Keratinocyte (primary cell): ENCODE measurements at regions not wholly inside any gene's neighbourhood (a gene's known extent, or its start where the extent isn't known, plus 50 kb on each side); places are given as distances from the start of the nearest gene placed in this dataset.
"Not testable (repeated sequence)": the region's sequence is repeated elsewhere in the genome, so short reads cannot be mapped to it uniquely, and the experiment has no call there.

ENCODE experiments used
- DNase-seq: peaks from one replicate; pipeline ENCODE4 v3.0.0-alpha.2; 2011; ENCODE audit warnings: low read depth, missing footprints, low spot score
- FAIRE-seq: peaks from 2 replicates; lab custom pipeline; 2011; peaks lifted over from hg19 to GRCh38; lab: Jason Lieb, UNC
- H2AFZ ChIP-seq: 2 replicates; pipeline ENCODE4 v1.6.0; 2012; ENCODE audit warnings: low read length, control low read depth, inconsistent platforms; ENCODE audit not compliant: control insufficient read depth
- H3K27ac ChIP-seq: 2 replicates; pipeline ENCODE4 v1.5.1; 2011; ENCODE audit warnings: low read length; ENCODE audit not compliant: control insufficient read depth, insufficient read depth
- H3K27me3 ChIP-seq: 3 replicates; pipeline ENCODE4 v1.6.0; 2011; ENCODE audit warnings: low read length; ENCODE audit not compliant: control insufficient read depth, insufficient read depth; ENCODE audit errors: extremely low read depth
- H3K36me3 ChIP-seq, 2 experiments: 2 replicates in 1 of 2; 3 replicates in 1 of 2; pipeline ENCODE4 v1.5.1; 2011; ENCODE audit warnings: low read length in 2 of 2, mild to moderate bottlenecking in 1 of 2; ENCODE audit not compliant: control insufficient read depth in 2 of 2, insufficient read depth in 2 of 2; ENCODE audit errors: extremely low read depth in 1 of 2
- H3K4me1 ChIP-seq: 3 replicates; pipeline ENCODE4 v1.5.1; 2011; ENCODE audit warnings: low read length; ENCODE audit not compliant: control insufficient read depth, insufficient read depth; ENCODE audit errors: extremely low read depth
- H3K4me2 ChIP-seq: 3 replicates; pipeline ENCODE4 v1.6.0; 2011; ENCODE audit warnings: low read depth, low read length; ENCODE audit not compliant: control insufficient read depth, insufficient read depth; ENCODE audit errors: extremely low read depth
- H3K4me3 ChIP-seq, 3 experiments: fragments of 200-600 bp in 1 of 3; sonication (generic) in 1 of 3; 2 replicates in 2 of 3; 3 replicates in 1 of 3; pipeline ENCODE4 v1.5.1; 2011 to 2016; ENCODE audit warnings: low read length in 3 of 3, mild to moderate bottlenecking in 3 of 3, control low read depth in 2 of 3, inconsistent platforms in 1 of 3, low read depth in 1 of 3, mixed read lengths in 1 of 3, mixed run types in 1 of 3, moderate library complexity in 1 of 3; ENCODE audit not compliant: control insufficient read depth in 2 of 3, insufficient read depth in 2 of 3; ENCODE audit errors: extremely low read depth in 1 of 3
- H3K79me2 ChIP-seq: 2 replicates; pipeline ENCODE4 v1.6.0; 2012; ENCODE audit warnings: low read length; ENCODE audit not compliant: control insufficient read depth, insufficient read depth
- H3K9ac ChIP-seq: 3 replicates; pipeline ENCODE4 v1.6.0; 2011; ENCODE audit warnings: low read length; ENCODE audit not compliant: control insufficient read depth, insufficient read depth; ENCODE audit errors: extremely low read depth
- H3K9me1 ChIP-seq: 3 replicates; pipeline ENCODE4 v1.6.0; 2011; ENCODE audit warnings: low read length; ENCODE audit not compliant: control insufficient read depth, insufficient read depth; ENCODE audit errors: extremely low read depth
- H3K9me3 ChIP-seq: 2 replicates; pipeline ENCODE4 v1.5.1; 2012; ENCODE audit warnings: low read depth, low read length; ENCODE audit not compliant: control insufficient read depth
- H4K20me1 ChIP-seq: 3 replicates; pipeline ENCODE4 v1.6.0; 2011; ENCODE audit warnings: low read length; ENCODE audit not compliant: control insufficient read depth, insufficient read depth; ENCODE audit errors: extremely low read depth
- dilution Hi-C: fragments of 300-500 bp; cut with MboI; formaldehyde crosslinking; loops from one replicate; pipeline ENCODE4 v1.7.0; 2020; ENCODE audit warnings: low sequenced_read_pairs; ENCODE audit not compliant: extremely low pct_ligation_motif_present

DNA sequence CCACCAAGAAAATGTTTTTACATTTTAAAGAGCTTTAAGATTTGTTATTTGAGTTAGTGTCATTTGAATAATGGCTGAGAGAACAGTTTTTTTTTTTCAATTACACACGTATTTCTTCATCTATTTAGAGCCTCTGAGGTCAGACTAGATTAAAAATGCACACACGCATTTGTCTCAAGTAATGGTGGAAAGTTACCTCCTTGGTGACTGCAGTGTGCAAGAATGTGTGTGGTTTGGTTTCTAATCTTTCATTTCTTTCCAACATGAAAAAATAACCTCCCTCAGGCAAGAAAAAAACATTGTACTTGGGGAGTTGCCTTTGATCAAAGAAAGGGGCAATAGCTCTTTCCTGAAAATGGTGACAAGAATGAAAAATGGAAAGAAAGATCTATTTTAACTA is 235.5 kb upstream of the ZNF337 start:
- H3K36me3 ChIP-seq, DNase-seq, H4K20me1 ChIP-seq, H3K9ac ChIP-seq, H3K4me1 ChIP-seq, H3K27me3 ChIP-seq, H3K9me3 ChIP-seq, dilution Hi-C loops, H3K4me2 ChIP-seq, H3K79me2 ChIP-seq, FAIRE-seq, H3K9me1 ChIP-seq, H3K4me3 ChIP-seq: not testable (repeated sequence)
- Histone ChIP-seq H2AFZ (peak overlapping the region; percentile 19), H3K27ac (peak overlapping the region; percentile 47)

DNA sequence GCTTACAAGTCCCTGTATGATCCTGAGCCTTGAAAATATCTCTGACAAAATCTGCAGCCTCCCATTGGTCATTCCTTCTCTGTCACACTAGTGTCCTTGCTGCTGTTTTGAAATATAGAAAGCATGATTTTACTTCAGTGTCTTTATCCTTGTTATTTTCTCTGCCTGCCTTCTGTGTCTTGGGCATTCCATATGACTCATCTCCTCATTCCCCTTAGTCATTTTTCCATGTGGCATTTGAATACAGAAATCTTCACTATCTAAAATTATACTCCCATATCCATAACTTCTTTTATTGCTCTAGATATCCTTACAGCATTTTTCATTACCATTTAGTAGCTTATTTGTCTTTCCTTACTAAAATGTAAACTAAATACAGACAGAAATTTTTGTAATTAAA is 205.7 kb upstream of the ZNF337 start:
- DNase-seq, H3K79me2 ChIP-seq, H3K4me1 ChIP-seq, H3K27me3 ChIP-seq, H3K4me2 ChIP-seq, H3K9me3 ChIP-seq, H3K4me3 ChIP-seq, H4K20me1 ChIP-seq, H3K36me3 ChIP-seq, dilution Hi-C loops, FAIRE-seq, H3K9me1 ChIP-seq, H3K9ac ChIP-seq, H2AFZ ChIP-seq, H3K27ac ChIP-seq: not testable (repeated sequence)

DNA sequence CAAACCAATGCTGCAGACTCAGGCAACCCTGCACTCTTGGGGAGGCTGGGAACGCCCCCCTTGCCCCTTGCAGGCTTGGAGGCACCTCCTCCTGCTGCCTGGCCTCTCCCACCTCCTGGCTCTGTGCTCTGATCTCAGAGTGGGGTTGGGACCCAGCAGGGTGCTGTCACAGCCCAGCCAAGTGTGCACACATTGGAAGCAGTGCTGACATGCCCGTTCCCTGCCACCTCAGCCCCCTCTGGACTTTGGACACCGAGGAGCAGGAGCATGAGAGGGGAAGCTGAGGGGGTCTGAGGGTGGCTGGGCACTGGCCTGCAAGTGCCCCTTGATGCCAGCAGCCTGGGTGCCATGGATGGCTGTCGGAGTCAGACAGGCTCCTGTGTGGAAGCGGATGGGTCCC is 202.0 kb upstream of the ZNF337 start:
- H2AFZ ChIP-seq, H4K20me1 ChIP-seq, DNase-seq, dilution Hi-C loops, H3K9me1 ChIP-seq, H3K79me2 ChIP-seq, H3K4me1 ChIP-seq, H3K4me2 ChIP-seq, H3K4me3 ChIP-seq, H3K9ac ChIP-seq, H3K9me3 ChIP-seq, H3K27ac ChIP-seq, FAIRE-seq, H3K27me3 ChIP-seq, H3K36me3 ChIP-seq: not testable (repeated sequence)

DNA sequence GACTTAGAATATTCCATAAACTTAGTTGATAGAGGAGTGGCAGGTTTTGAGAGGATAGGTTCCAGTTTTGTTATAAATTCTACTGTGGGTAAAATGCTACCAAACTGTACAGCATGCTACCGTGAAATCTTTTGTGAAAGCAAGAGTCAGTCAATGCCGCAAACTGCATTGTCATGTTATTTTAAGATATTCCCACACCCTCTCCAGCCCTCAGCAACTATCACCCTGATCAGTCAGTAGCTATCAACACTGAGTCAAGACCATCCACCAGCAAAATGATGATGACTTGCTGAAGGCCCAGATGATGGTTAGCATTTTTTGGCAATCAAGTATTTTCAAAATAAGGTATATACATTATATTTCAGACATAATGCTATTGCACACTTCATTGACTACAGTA is 182.4 kb upstream of the ZNF337 start:
- DNase-seq, H3K27me3 ChIP-seq, dilution Hi-C loops, H3K9me1 ChIP-seq, H3K4me2 ChIP-seq, H3K36me3 ChIP-seq, H2AFZ ChIP-seq, H3K4me3 ChIP-seq, H3K4me1 ChIP-seq, H3K9me3 ChIP-seq, H3K9ac ChIP-seq, H4K20me1 ChIP-seq, FAIRE-seq, H3K79me2 ChIP-seq, H3K27ac ChIP-seq: not testable (repeated sequence)

DNA sequence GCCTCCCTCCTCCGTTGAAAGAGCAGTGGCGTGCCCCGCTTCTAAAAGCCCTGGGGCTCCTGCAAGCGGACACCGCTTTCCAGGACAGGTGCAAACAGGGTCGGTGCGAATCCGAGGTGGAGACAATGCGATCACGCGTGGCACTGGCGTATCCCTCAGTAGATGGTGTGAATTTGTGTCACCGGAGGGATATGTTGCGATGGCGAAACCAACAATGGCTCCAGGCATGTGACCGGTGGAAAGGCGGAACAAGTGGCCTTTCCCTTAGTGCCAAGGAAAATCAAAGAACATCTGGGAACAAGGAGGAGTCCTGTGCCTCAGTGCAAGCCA is 172.0 kb upstream of the ZNF337 start:
- H3K9me1 ChIP-seq, H4K20me1 ChIP-seq, FAIRE-seq, dilution Hi-C loops, H3K9ac ChIP-seq, H3K36me3 ChIP-seq, DNase-seq, H3K27me3 ChIP-seq, H3K4me1 ChIP-seq, H3K9me3 ChIP-seq, H3K79me2 ChIP-seq, H3K27ac ChIP-seq: not testable (repeated sequence)
- Histone ChIP-seq H3K4me3 (peak overlapping the region in 2 of 3 experiments; percentile 56 to 62), H2AFZ (peak overlapping the region; percentile 82), H3K4me2 (peak overlapping the region; percentile 90)
